HEK293T (cell line): ENCODE measurements at regions not wholly inside any gene's neighbourhood (a gene's known extent, or its start where the extent isn't known, plus 50 kb on each side); places are given as distances from the start of the nearest gene placed in this dataset.
"Not testable (repeated sequence)": the region's sequence is repeated elsewhere in the genome, so short reads cannot be mapped to it uniquely, and the experiment has no call there.

Source experiments
- CTBP1 ChIP-seq: fragments of 450-650 bp; IDR thresholded peaks from 2 replicates; pipeline ENCODE4 v1.6.1; 2016; ENCODE audit warnings: borderline replicate concordance
- ELF4 ChIP-seq: fragments of 450-650 bp; IDR thresholded peaks from 2 replicates; pipeline ENCODE4 v1.6.1; 2017; ENCODE audit warnings: antibody characterized with exemption
- ZNF384 ChIP-seq: fragments of 450-650 bp; IDR thresholded peaks from 2 replicates; pipeline ENCODE4 v1.6.1; 2016
- TF ChIP-seq, protein P1 (sequence below): fragments of 450-650 bp; IDR thresholded peaks from 2 replicates; pipeline ENCODE4 v1.6.1; 2016

- TF ChIP-seq CTBP1, ELF4, ZNF384: not testable (repeated sequence)
- TF ChIP-seq, protein P1, sequence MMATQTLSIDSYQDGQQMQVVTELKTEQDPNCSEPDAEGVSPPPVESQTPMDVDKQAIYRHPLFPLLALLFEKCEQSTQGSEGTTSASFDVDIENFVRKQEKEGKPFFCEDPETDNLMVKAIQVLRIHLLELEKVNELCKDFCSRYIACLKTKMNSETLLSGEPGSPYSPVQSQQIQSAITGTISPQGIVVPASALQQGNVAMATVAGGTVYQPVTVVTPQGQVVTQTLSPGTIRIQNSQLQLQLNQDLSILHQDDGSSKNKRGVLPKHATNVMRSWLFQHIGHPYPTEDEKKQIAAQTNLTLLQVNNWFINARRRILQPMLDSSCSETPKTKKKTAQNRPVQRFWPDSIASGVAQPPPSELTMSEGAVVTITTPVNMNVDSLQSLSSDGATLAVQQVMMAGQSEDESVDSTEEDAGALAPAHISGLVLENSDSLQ: not testable (repeated sequence)
Observed at GRCh38 chr12:114064034-114064433, 97.9 kb upstream of the RBM19 start.
